ENCODE measurements at regions not wholly inside any gene's neighbourhood (a gene's known extent, or its start where the extent isn't known, plus 50 kb on each side); places are given as distances from the start of the nearest gene placed in this dataset.

GRCh38 chr1:234715252-234716014, 105.5 kb upstream of the IRF2BP2 start (continued):
- TF ChIP-seq ZBTB4 (CRISPR knock-in tag; IDR thresholded peaks at IDR 0.05; ENCODE audit: borderline replicate concordance) (no peak), POLR2G (IDR thresholded peaks at IDR 0.05; ENCODE audit: low read depth, low read length) (peak; percentile 59; the same call in 1 of the 2 replicates), ZNF205 (CRISPR knock-in tag; IDR thresholded peaks at IDR 0.05) (no peak), TEAD3 (CRISPR knock-in tag; optimal IDR thresholded peaks at IDR 0.05; ENCODE audit: borderline replicate concordance) (no peak), EEA1 (CRISPR knock-in tag; IDR thresholded peaks at IDR 0.05; ENCODE audit: borderline replicate concordance) (no peak), ZNF33B (CRISPR knock-in tag; IDR thresholded peaks at IDR 0.05) (no peak), ZNF570 (CRISPR knock-in tag; IDR thresholded peaks at IDR 0.05; ENCODE audit: borderline replicate concordance) (no peak), IRF1 (CRISPR knock-in tag; IDR thresholded peaks at IDR 0.05; ENCODE audit: low read depth) (no peak), CEBPB (IDR thresholded peaks at IDR 0.05; ENCODE audit: borderline replicate concordance, low read depth, low read length) (no peak), ZSCAN30 (CRISPR knock-in tag; IDR thresholded peaks at IDR 0.05) (no peak), YEATS2 (CRISPR knock-in tag; IDR thresholded peaks at IDR 0.05; ENCODE audit: borderline replicate concordance) (no peak), U2AF1 (optimal IDR thresholded peaks at IDR 0.05; ENCODE audit: low read depth, low read length) (no peak), MATR3 (CRISPR knock-in tag; IDR thresholded peaks at IDR 0.05) (no peak), SALL1 (CRISPR knock-in tag; IDR thresholded peaks at IDR 0.05) (no peak), JUN (CRISPR knock-in tag; IDR thresholded peaks at IDR 0.05) (no peak), ISX (CRISPR knock-in tag; conservative IDR thresholded peaks at IDR 0.05) (no peak), ZNF430 (CRISPR knock-in tag; IDR thresholded peaks at IDR 0.05) (0 out of 2 replicates have a peak, but pooled peaks have one; percentile 21), ZBTB25 (CRISPR knock-in tag; IDR thresholded peaks at IDR 0.05) (no peak), ZNF263 (CRISPR knock-in tag; IDR thresholded peaks at IDR 0.05) (0 out of 2 replicates have a peak, but pooled peaks have one; percentile 57), SRSF1 (optimal IDR thresholded peaks at IDR 0.05; ENCODE audit: low read depth, low read length) (no peak), ZNF782 (CRISPR knock-in tag; IDR thresholded peaks at IDR 0.05; ENCODE audit: borderline replicate concordance) (no peak), THAP11 (CRISPR knock-in tag; IDR thresholded peaks at IDR 0.05) (0 out of 2 replicates have a peak, but pooled peaks have one; percentile 17), ZSCAN31 (CRISPR knock-in tag; IDR thresholded peaks at IDR 0.05; ENCODE audit: low read depth) (no peak), ZNF776 (CRISPR knock-in tag; IDR thresholded peaks at IDR 0.05) (no peak)
- TF ChIP-seq, protein P1, sequence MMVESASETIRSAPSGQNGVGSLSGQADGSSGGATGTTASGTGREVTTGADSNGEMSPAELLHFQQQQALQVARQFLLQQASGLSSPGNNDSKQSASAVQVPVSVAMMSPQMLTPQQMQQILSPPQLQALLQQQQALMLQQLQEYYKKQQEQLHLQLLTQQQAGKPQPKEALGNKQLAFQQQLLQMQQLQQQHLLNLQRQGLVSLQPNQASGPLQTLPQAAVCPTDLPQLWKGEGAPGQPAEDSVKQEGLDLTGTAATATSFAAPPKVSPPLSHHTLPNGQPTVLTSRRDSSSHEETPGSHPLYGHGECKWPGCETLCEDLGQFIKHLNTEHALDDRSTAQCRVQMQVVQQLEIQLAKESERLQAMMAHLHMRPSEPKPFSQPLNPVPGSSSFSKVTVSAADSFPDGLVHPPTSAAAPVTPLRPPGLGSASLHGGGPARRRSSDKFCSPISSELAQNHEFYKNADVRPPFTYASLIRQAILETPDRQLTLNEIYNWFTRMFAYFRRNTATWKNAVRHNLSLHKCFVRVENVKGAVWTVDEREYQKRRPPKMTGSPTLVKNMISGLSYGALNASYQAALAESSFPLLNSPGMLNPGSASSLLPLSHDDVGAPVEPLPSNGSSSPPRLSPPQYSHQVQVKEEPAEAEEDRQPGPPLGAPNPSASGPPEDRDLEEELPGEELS (CRISPR knock-in tag; IDR thresholded peaks at IDR 0.05), result no peak
